ENCODE measurements at regions not wholly inside any gene's neighbourhood (a gene's known extent, or its start where the extent isn't known, plus 50 kb on each side); places are given as distances from the start of the nearest gene placed in this dataset.

GRCh38 chr6:23175391-23175790 lies 606.0 kb downstream of the HDGFL1 start:
- Histone ChIP-seq H3K4me2 (ENCODE audit: low read length, poor library complexity, severe bottlenecking) (no peak overlapping the region), H2AK5ac (ENCODE audit: low read length, severe bottlenecking) (no peak overlapping the region), H3K9ac (ENCODE audit: low read length) (peak overlapping the region; percentile 87), H2BK120ac (ENCODE audit: low read depth, low read length) (no peak overlapping the region), H3K18ac (ENCODE audit: low read depth in 1 of 2, low read length in 2 of 2) (no peak overlapping the region), H2BK15ac (ENCODE audit: low read depth, poor library complexity, severe bottlenecking) (no peak overlapping the region), H3K9me3 (ENCODE audit: control insufficient read depth, low read length) (no peaks in the 10 kb centered on the region), H3K4me3 (ENCODE audit: insufficient read depth in 1 of 2, low read depth in 1 of 2, low read length in 2 of 2) (peak overlapping the region in 1 of 2 experiments; percentile 4), H3K4me1 (ENCODE audit: control insufficient read depth, insufficient read depth, low read depth, low read length) (no peaks in the 10 kb centered on the region), H4K8ac (ENCODE audit: low read length) (no peak overlapping the region), H3K27me3 (ENCODE audit: control insufficient read depth in 1 of 2, insufficient read depth in 1 of 2, low read length in 2 of 2) (no peaks in the 10 kb centered on the region), H3K79me1 (replicated peaks; ENCODE audit: low read length, poor library complexity, severe bottlenecking) (no peaks in the 10 kb centered on the region), H2BK5ac (ENCODE audit: low read depth, low read length, poor library complexity, severe bottlenecking) (no peak overlapping the region), H3K14ac (ENCODE audit: low read length in 2 of 2) (no peak overlapping the region), H3K36me3 (ENCODE audit: control insufficient read depth in 1 of 2, insufficient read depth in 2 of 2, low read depth in 1 of 2, low read length in 2 of 2) (no peaks in the 10 kb centered on the region), H2AFZ (ENCODE audit: low read depth, low read length) (no peak overlapping the region), H3K23ac (ENCODE audit: low read length in 2 of 2) (no peak overlapping the region), H3K4ac (ENCODE audit: low read depth in 1 of 2, low read length in 2 of 2) (no peak overlapping the region), H3K27ac (ENCODE audit: low read length, poor library complexity, severe bottlenecking) (no peak overlapping the region), H2BK12ac (ENCODE audit: low read length in 2 of 2) (no peak overlapping the region), H4K91ac (ENCODE audit: low read length) (no peak overlapping the region)
- peak; percentile 80 for DNase-seq
- WGBS = no CpG with 5 or more reads among the region's 2 CpGs

GRCh38 chr6:23176471-23176870 lies 607.1 kb downstream of the HDGFL1 start:
- Histone ChIP-seq H4K8ac (ENCODE audit: low read length) (no peak overlapping the region), H3K4me2 (ENCODE audit: low read length, poor library complexity, severe bottlenecking) (no peak overlapping the region), H2BK120ac (ENCODE audit: low read depth, low read length) (no peak overlapping the region), H3K9me3 (ENCODE audit: control insufficient read depth, low read length) (no peaks in the 10 kb centered on the region), H3K23ac (ENCODE audit: low read length in 2 of 2) (no peak overlapping the region), H2AFZ (ENCODE audit: low read depth, low read length) (no peak overlapping the region), H3K36me3 (ENCODE audit: control insufficient read depth in 1 of 2, insufficient read depth in 2 of 2, low read depth in 1 of 2, low read length in 2 of 2) (no peaks in the 10 kb centered on the region), H2BK5ac (ENCODE audit: low read depth, low read length, poor library complexity, severe bottlenecking) (no peak overlapping the region), H3K27me3 (ENCODE audit: control insufficient read depth in 1 of 2, insufficient read depth in 1 of 2, low read length in 2 of 2) (no peaks in the 10 kb centered on the region), H3K4me3 (ENCODE audit: insufficient read depth in 1 of 2, low read depth in 1 of 2, low read length in 2 of 2) (no peak overlapping the region), H2BK15ac (ENCODE audit: low read depth, poor library complexity, severe bottlenecking) (no peak overlapping the region), H2BK12ac (ENCODE audit: low read length in 2 of 2) (no peak overlapping the region), H3K4ac (ENCODE audit: low read depth in 1 of 2, low read length in 2 of 2) (no peak overlapping the region), H3K18ac (ENCODE audit: low read depth in 1 of 2, low read length in 2 of 2) (peak overlapping the region in 1 of 2 experiments; percentile 54), H3K14ac (ENCODE audit: low read length in 2 of 2) (no peak overlapping the region), H3K27ac (ENCODE audit: low read length, poor library complexity, severe bottlenecking) (no peak overlapping the region), H4K91ac (ENCODE audit: low read length) (no peak overlapping the region), H3K4me1 (ENCODE audit: control insufficient read depth, insufficient read depth, low read depth, low read length) (no peaks in the 10 kb centered on the region), H2AK5ac (ENCODE audit: low read length, severe bottlenecking) (no peak overlapping the region), H3K9ac (ENCODE audit: low read length) (no peak overlapping the region), H3K79me1 (replicated peaks; ENCODE audit: low read length, poor library complexity, severe bottlenecking) (no peaks in the 10 kb centered on the region)
- 94% methylated on average over 4 of the region's 8 CpGs for WGBS
- DNase-seq = no peak

- no peak overlapping the region for H3K14ac ChIP-seq (ENCODE audit: low read length in 2 of 2)
- no peaks in the 10 kb centered on the region for H3K36me3 ChIP-seq (ENCODE audit: control insufficient read depth in 1 of 2, insufficient read depth in 2 of 2, low read depth in 1 of 2, low read length in 2 of 2)
- no peak overlapping the region for H2BK12ac ChIP-seq (ENCODE audit: low read length in 2 of 2)
- no peak overlapping the region for H3K9ac ChIP-seq (ENCODE audit: low read length)
- H2BK120ac ChIP-seq (ENCODE audit: low read depth, low read length) = peak overlapping the region; percentile 61
- no peak overlapping the region for H2BK5ac ChIP-seq (ENCODE audit: low read depth, low read length, poor library complexity, severe bottlenecking)
- 80% methylated on average over 11 of the region's 11 CpGs for WGBS
- H3K18ac ChIP-seq (ENCODE audit: low read depth in 1 of 2, low read length in 2 of 2) = peak overlapping the region; percentile 37 to 62
- H3K27me3 ChIP-seq (ENCODE audit: control insufficient read depth in 1 of 2, insufficient read depth in 1 of 2, low read length in 2 of 2) = no peaks in the 10 kb centered on the region
- DNase-seq = no peak
- no peak overlapping the region for H2AK5ac ChIP-seq (ENCODE audit: low read length, severe bottlenecking)
- H3K9me3 ChIP-seq (ENCODE audit: control insufficient read depth, low read length) = no peaks in the 10 kb centered on the region
- H3K4me1 ChIP-seq (ENCODE audit: control insufficient read depth, insufficient read depth, low read depth, low read length) = no peaks in the 10 kb centered on the region
- H3K27ac ChIP-seq (ENCODE audit: low read length, poor library complexity, severe bottlenecking) = no peak overlapping the region
- no peak overlapping the region for H3K23ac ChIP-seq (ENCODE audit: low read length in 2 of 2)
- no peak overlapping the region for H3K4ac ChIP-seq (ENCODE audit: low read depth in 1 of 2, low read length in 2 of 2)
- no peaks in the 10 kb centered on the region for H3K79me1 ChIP-seq (replicated peaks; ENCODE audit: low read length, poor library complexity, severe bottlenecking)
- no peak overlapping the region for H3K4me3 ChIP-seq (ENCODE audit: insufficient read depth in 1 of 2, low read depth in 1 of 2, low read length in 2 of 2)
- H2AFZ ChIP-seq (ENCODE audit: low read depth, low read length) = no peak overlapping the region
- peak overlapping the region; percentile 75 for H4K91ac ChIP-seq (ENCODE audit: low read length)
- H3K4me2 ChIP-seq (ENCODE audit: low read length, poor library complexity, severe bottlenecking) = no peak overlapping the region
- H4K8ac ChIP-seq (ENCODE audit: low read length) = peak overlapping the region; percentile 75
- no peak overlapping the region for H2BK15ac ChIP-seq (ENCODE audit: low read depth, poor library complexity, severe bottlenecking)
Measured at GRCh38 chr6:23176883-23177282, 607.5 kb downstream of the HDGFL1 start.

DNA sequence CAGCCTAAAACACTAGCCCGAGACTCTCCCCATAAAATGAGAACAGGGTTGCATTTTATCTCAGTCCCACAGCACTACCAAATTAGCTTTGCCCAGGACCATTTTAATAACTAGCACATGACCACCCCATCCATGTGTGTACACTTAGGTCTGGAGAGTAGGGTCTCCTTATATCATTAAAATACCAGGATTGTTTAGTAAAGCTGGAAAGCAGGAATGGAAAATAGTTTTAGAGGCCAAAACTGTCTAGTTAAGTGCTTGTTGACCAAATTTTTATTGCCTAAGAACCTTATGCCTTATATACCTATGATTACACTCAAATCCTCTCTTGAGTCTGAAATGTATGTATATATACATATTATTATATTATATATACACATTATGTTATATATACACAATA lies 608.4 kb downstream of the HDGFL1 start:
- Histone ChIP-seq H3K79me1 (replicated peaks; ENCODE audit: low read length, poor library complexity, severe bottlenecking) (no peaks in the 10 kb centered on the region), H3K4me2 (ENCODE audit: low read length, poor library complexity, severe bottlenecking) (no peak overlapping the region), H3K27ac (ENCODE audit: low read length, poor library complexity, severe bottlenecking) (no peak overlapping the region), H3K36me3 (ENCODE audit: control insufficient read depth in 1 of 2, insufficient read depth in 2 of 2, low read depth in 1 of 2, low read length in 2 of 2) (no peaks in the 10 kb centered on the region), H4K8ac (ENCODE audit: low read length) (no peak overlapping the region), H3K9ac (ENCODE audit: low read length) (no peak overlapping the region), H3K4ac (ENCODE audit: low read depth in 1 of 2, low read length in 2 of 2) (no peak overlapping the region), H3K9me3 (ENCODE audit: control insufficient read depth, low read length) (no peaks in the 10 kb centered on the region), H2BK120ac (ENCODE audit: low read depth, low read length) (no peak overlapping the region), H3K4me1 (ENCODE audit: control insufficient read depth, insufficient read depth, low read depth, low read length) (no peaks in the 10 kb centered on the region), H3K27me3 (ENCODE audit: control insufficient read depth in 1 of 2, insufficient read depth in 1 of 2, low read length in 2 of 2) (no peaks in the 10 kb centered on the region), H3K14ac (ENCODE audit: low read length in 2 of 2) (no peak overlapping the region), H2BK5ac (ENCODE audit: low read depth, low read length, poor library complexity, severe bottlenecking) (no peak overlapping the region), H2BK12ac (ENCODE audit: low read length in 2 of 2) (no peak overlapping the region), H2AK5ac (ENCODE audit: low read length, severe bottlenecking) (no peak overlapping the region), H2BK15ac (ENCODE audit: low read depth, poor library complexity, severe bottlenecking) (no peak overlapping the region), H3K18ac (ENCODE audit: low read depth in 1 of 2, low read length in 2 of 2) (no peak overlapping the region), H3K4me3 (ENCODE audit: insufficient read depth in 1 of 2, low read depth in 1 of 2, low read length in 2 of 2) (no peak overlapping the region), H4K91ac (ENCODE audit: low read length) (no peak overlapping the region), H2AFZ (ENCODE audit: low read depth, low read length) (no peak overlapping the region), H3K23ac (ENCODE audit: low read length in 2 of 2) (no peak overlapping the region)
- DNase-seq = no peak
- WGBS = 92% methylated on average over 1 of the region's 1 CpG
